ENCODE measurements at regions not wholly inside any gene's neighbourhood (a gene's known extent, or its start where the extent isn't known, plus 50 kb on each side); places are given as distances from the start of the nearest gene placed in this dataset.

- Histone ChIP-seq H2BK120ac (ENCODE audit: low read depth, low read length, poor library complexity, severe bottlenecking) (no peak overlapping the region), H4K5ac (ENCODE audit: insufficient read length, low read depth, low read length) (no peak overlapping the region), H3K56ac (ENCODE audit: insufficient read length, low read depth, low read length) (no peak overlapping the region), H2BK20ac (ENCODE audit: low read depth, low read length, poor library complexity, severe bottlenecking) (no peak overlapping the region), H2AFZ (ENCODE audit: low read length) (no peak overlapping the region), H3K27me3 (ENCODE audit: insufficient read depth, low read length) (no peaks in the 10 kb centered on the region), H3K79me2 (ENCODE audit: insufficient read depth, low read length) (no peaks in the 10 kb centered on the region), H3K9me3 (ENCODE audit: control insufficient read depth, low read depth, low read length) (no peaks in the 10 kb centered on the region), H3K18ac (ENCODE audit: insufficient read length, low read depth, low read length) (no peak overlapping the region), H3K79me1 (ENCODE audit: insufficient read depth, low read depth, low read length, poor library complexity, severe bottlenecking) (no peaks in the 10 kb centered on the region), H4K8ac (replicated peaks; ENCODE audit: insufficient read length, low read depth, low read length) (no peak overlapping the region), H2BK12ac (ENCODE audit: insufficient read length, low read depth, low read length) (no peak overlapping the region), H3K4ac (ENCODE audit: low read depth, low read length) (no peak overlapping the region), H2BK15ac (ENCODE audit: low read depth, low read length) (no peak overlapping the region), H3K23ac (ENCODE audit: insufficient read length, low read depth, low read length) (no peak overlapping the region), H2BK5ac (ENCODE audit: insufficient read length, low read length) (no peak overlapping the region), H3K4me2 (ENCODE audit: insufficient read depth, insufficient read length, low read length) (no peak overlapping the region), H3K23me2 (ENCODE audit: insufficient read length, low read depth, low read length, poor library complexity, severe bottlenecking) (no peaks in the 10 kb centered on the region), H4K20me1 (ENCODE audit: control insufficient read depth, insufficient read depth, insufficient read length) (no peaks in the 10 kb centered on the region), H2AK5ac (ENCODE audit: insufficient read length, low read length) (no peak overlapping the region), H3K14ac (ENCODE audit: insufficient read depth, low read length) (no peak overlapping the region; the same call in 1 of the 2 replicates), H3K4me1 (ENCODE audit: insufficient read depth, low read length) (no peaks in the 10 kb centered on the region), H3K9ac (ENCODE audit: extremely low read depth, insufficient read length, low read length) (no peak overlapping the region), H3K27ac (ENCODE audit: insufficient read length, low read depth, low read length) (no peak overlapping the region), H3T11ph (ENCODE audit: low read length) (no peak overlapping the region), H4K91ac (ENCODE audit: insufficient read length, low read depth, low read length) (no peak overlapping the region)
- TF ChIP-seq, protein P1, sequence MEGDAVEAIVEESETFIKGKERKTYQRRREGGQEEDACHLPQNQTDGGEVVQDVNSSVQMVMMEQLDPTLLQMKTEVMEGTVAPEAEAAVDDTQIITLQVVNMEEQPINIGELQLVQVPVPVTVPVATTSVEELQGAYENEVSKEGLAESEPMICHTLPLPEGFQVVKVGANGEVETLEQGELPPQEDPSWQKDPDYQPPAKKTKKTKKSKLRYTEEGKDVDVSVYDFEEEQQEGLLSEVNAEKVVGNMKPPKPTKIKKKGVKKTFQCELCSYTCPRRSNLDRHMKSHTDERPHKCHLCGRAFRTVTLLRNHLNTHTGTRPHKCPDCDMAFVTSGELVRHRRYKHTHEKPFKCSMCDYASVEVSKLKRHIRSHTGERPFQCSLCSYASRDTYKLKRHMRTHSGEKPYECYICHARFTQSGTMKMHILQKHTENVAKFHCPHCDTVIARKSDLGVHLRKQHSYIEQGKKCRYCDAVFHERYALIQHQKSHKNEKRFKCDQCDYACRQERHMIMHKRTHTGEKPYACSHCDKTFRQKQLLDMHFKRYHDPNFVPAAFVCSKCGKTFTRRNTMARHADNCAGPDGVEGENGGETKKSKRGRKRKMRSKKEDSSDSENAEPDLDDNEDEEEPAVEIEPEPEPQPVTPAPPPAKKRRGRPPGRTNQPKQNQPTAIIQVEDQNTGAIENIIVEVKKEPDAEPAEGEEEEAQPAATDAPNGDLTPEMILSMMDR (conservative IDR thresholded peaks at IDR 0.05): no peak
- Mint-ChIP-seq H3K36me3 (ENCODE audit: insufficient read depth in 1 of 3, low read depth in 3 of 3) (no peaks in the 10 kb centered on the region; a peak in 1 of 7 replicates), H3K27ac (no peak overlapping the region), H3K4me3 (no peak overlapping the region), H3K9me3 (peaks cover 5% of the 10 kb centered on the region in 2 experiments; a peak in 2 of 5 replicates), H3K27me3 (ENCODE audit: low read depth) (peaks cover 5% of the 10 kb centered on the region; the same call in 1 of the 2 replicates), H3K4me1 (peaks cover 4 to 13% of the 10 kb centered on the region in 2 experiments)
- WGBS (ENCODE audit: extremely low coverage, insufficient read length, low lambda C conversion rate): no CpG with 5 or more reads among the region's 11 CpGs
- no peak for DNase-seq
Observed at GRCh38 chr3:127377801-127378655, 90.2 kb upstream of the PRR20G start.
